ENCODE measurements at regions not wholly inside any gene's neighbourhood (a gene's known extent, or its start where the extent isn't known, plus 50 kb on each side); places are given as distances from the start of the nearest gene placed in this dataset.

- TF ChIP-seq CTCF (IDR thresholded peaks at IDR 0.05) = no peak
- TF ChIP-seq POLR2A (IDR thresholded peaks at IDR 0.05) = no peak
Observed at GRCh38 chr20:17841751-17842215, 126.8 kb downstream of the SNX5 start.
